ENCODE measurements at regions not wholly inside any gene's neighbourhood (a gene's known extent, or its start where the extent isn't known, plus 50 kb on each side); places are given as distances from the start of the nearest gene placed in this dataset.

GRCh38 chr11:119935349-119935925 lies 202.5 kb downstream of the TRIM29 start:
- TF ChIP-seq RFX5 (IDR thresholded peaks at IDR 0.05; ENCODE audit: low read depth, low read length) (no peak), POLR2A (IDR thresholded peaks at IDR 0.05; ENCODE audit: low read depth, low read length) (no peak), MAFK (IDR thresholded peaks at IDR 0.05; ENCODE audit: low read depth, low read length) (no peak), USF2 (IDR thresholded peaks at IDR 0.05; ENCODE audit: low read depth, low read length) (no peak), ELK1 (IDR thresholded peaks at IDR 0.05; ENCODE audit: borderline replicate concordance, low read depth, low read length) (no peak), FOS (IDR thresholded peaks at IDR 0.05; ENCODE audit: low read depth, low read length) (no peak), MXI1 (IDR thresholded peaks at IDR 0.05; ENCODE audit: borderline replicate concordance, low read depth, low read length) (no peak), SMC3 (IDR thresholded peaks at IDR 0.05; ENCODE audit: low read depth, low read length) (no peak)
- no peak overlapping the region for H3K9ac ChIP-seq (ENCODE audit: low read depth, low read length)
- H3K4me3 ChIP-seq (ENCODE audit: insufficient read depth, low read depth, low read length), result no peak overlapping the region
- no peaks in the 10 kb centered on the region for H3K36me3 ChIP-seq (ENCODE audit: control insufficient read depth, insufficient read depth, low read length)
- no peak overlapping the region for H4K5ac ChIP-seq (ENCODE audit: low read depth, low read length)
- H2AK9ac ChIP-seq (replicated peaks; ENCODE audit: low read depth, low read length, poor library complexity), result no peak overlapping the region
- intact Hi-C loops (cut with micrococcal nuclease) (no loop called here), in situ Hi-C loops (cut with MboI; ENCODE audit: low sequenced_read_pairs) (no loop called here), dilution Hi-C loops (cut with HindIII; ENCODE audit: low sequenced_read_pairs, unreplicated experiment) (no loop called here)
- ChIA-PET CTCF (no interaction called here), POLR2A (ENCODE audit: unreplicated experiment) (no interaction called here)
- ATAC-seq (ENCODE audit: low read depth) (no peak), DNase-seq (no peak)
- no peak overlapping the region for H3K27ac ChIP-seq (ENCODE audit: insufficient read depth, low read length)
- H4K20me1 ChIP-seq (ENCODE audit: insufficient read depth, low read length), result no peaks in the 10 kb centered on the region
- H3K14ac ChIP-seq (replicated peaks; ENCODE audit: low read depth, low read length), result no peak overlapping the region
- H3K79me1 ChIP-seq (ENCODE audit: low read depth in 1 of 2, low read length in 2 of 2), result no peaks in the 10 kb centered on the region
- H3K4me2 ChIP-seq (ENCODE audit: low read depth, low read length), result no peak overlapping the region
- 40% methylated on average over 1 of the region's 7 CpGs; no CpG with 5 or more reads in 1 of the 2 experiments for WGBS, 2 experiments (ENCODE audit: extremely low coverage in 2 of 2, insufficient read length in 1 of 2)
- H3K4ac ChIP-seq (ENCODE audit: low read depth, low read length), result no peak overlapping the region
- no peak overlapping the region for H2BK15ac ChIP-seq (ENCODE audit: low read depth, low read length)
- no peak overlapping the region for H4K8ac ChIP-seq (ENCODE audit: low read depth in 2 of 2, low read length in 2 of 2)
- H4K91ac ChIP-seq (ENCODE audit: insufficient read depth, low read depth, low read length), result no peak overlapping the region
- no TSS peak for BruUV-seq (replicated peaks)
- no peaks in the 10 kb centered on the region for H3K9me3 ChIP-seq (ENCODE audit: control insufficient read depth, insufficient read depth, low read length)
- no peak overlapping the region for H3K56ac ChIP-seq (ENCODE audit: extremely low read depth, insufficient read depth, low read length)
- H2BK5ac ChIP-seq (ENCODE audit: low read depth, low read length, poor library complexity, severe bottlenecking), result no peak overlapping the region
- H3K4me1 ChIP-seq (ENCODE audit: control insufficient read depth, insufficient read depth, low read length), result no peaks in the 10 kb centered on the region
- H3K23ac ChIP-seq (ENCODE audit: low read depth, low read length), result no peak overlapping the region
- no peak overlapping the region for H2BK120ac ChIP-seq (ENCODE audit: low read depth, low read length)
- H3K18ac ChIP-seq (ENCODE audit: low read depth, low read length), result no peak overlapping the region
- no peak overlapping the region for H2AFZ ChIP-seq (replicated peaks; ENCODE audit: low read length, poor library complexity)
- no peaks in the 10 kb centered on the region for H3K9me1 ChIP-seq (ENCODE audit: insufficient read depth, low read length)
- H2AK5ac ChIP-seq (ENCODE audit: low read depth, low read length), result no peak overlapping the region
- H2BK20ac ChIP-seq (ENCODE audit: low read depth, low read length), result no peak overlapping the region
- H3K27me3 ChIP-seq (ENCODE audit: control insufficient read depth, insufficient read depth, low read length), result peaks cover 5% of the 10 kb centered on the region; the same call in 1 of the 2 replicates

Data from IMR-90 (cell line).